B cell (primary cell): ENCODE measurements at regions not wholly inside any gene's neighbourhood (a gene's known extent, or its start where the extent isn't known, plus 50 kb on each side); places are given as distances from the start of the nearest gene placed in this dataset.

Source experiments
- ATAC-seq: fragments of 200-7000 bp; cut with Tn5 transposase; one replicate; pipeline ENCODE4 v1.10.0; 2021; ENCODE audit warnings: low read depth, mild to moderate bottlenecking, moderate number of reproducible peaks, moderate library complexity
- CTCF ChIA-PET: fragments of 350-600 bp; sonication (Branson Sonifier 250); formaldehyde crosslinking; loops from one replicate; lab custom pipeline; 2021; ENCODE audit warnings: antibody characterized with exemption, inconsistent platforms; lab: Charles Lee
- POLR2A ChIA-PET: fragments of 350-600 bp; sonication (Branson Sonifier 250); formaldehyde crosslinking; loops from one replicate; lab custom pipeline; 2021; ENCODE audit warnings: antibody characterized with exemption; lab: Charles Lee
- DNase-seq: peaks from one replicate; pipeline ENCODE4 v3.0.0; 2013
- H2AFZ ChIP-seq: 2 replicates; pipeline ENCODE4 v1.6.1; 2012; ENCODE audit warnings: mild to moderate bottlenecking, low read depth, low read length; ENCODE audit not compliant: insufficient read depth, poor library complexity, severe bottlenecking
- H3K27ac ChIP-seq, 2 donors: 1 replicate in 1 of 2; 2 replicates in 1 of 2; pipeline ENCODE4 v1.5.1; 2012 to 2013; ENCODE audit warnings: low read length in 2 of 2, mild to moderate bottlenecking in 2 of 2, moderate library complexity in 1 of 2
- H3K27me3 ChIP-seq, 4 experiments: fragments of 200-600 bp in 1 of 4; sonication (generic) in 1 of 4; replicated peaks in 1 of 4; 1 replicate in 2 of 4; 2 replicates in 2 of 4; pipeline versions ENCODE4 v1.6.1 to v1.7.0; 2013 to 2016; ENCODE audit warnings: low read length in 3 of 4, mild to moderate bottlenecking in 2 of 4, mixed read lengths in 1 of 4, moderate library complexity in 1 of 4; ENCODE audit not compliant: insufficient read depth in 4 of 4, control insufficient read depth in 3 of 4; ENCODE audit errors: control extremely low read depth in 1 of 4
- H3K36me3 ChIP-seq, 2 experiments: replicated peaks in 1 of 2; 1 replicate in 1 of 2; 2 replicates in 1 of 2; pipeline versions ENCODE4 v1.6.1 to v1.7.1; 2013; ENCODE audit warnings: low read length in 1 of 2; ENCODE audit not compliant: insufficient read depth in 2 of 2, control insufficient read depth in 1 of 2; ENCODE audit errors: control extremely low read depth in 1 of 2, extremely low read depth in 1 of 2
- H3K4me1 ChIP-seq, 2 donors: fragments of 200-600 bp in 1 of 2; sonication (generic) in 1 of 2; 1 replicate in 1 of 2; 2 replicates in 1 of 2; pipeline versions ENCODE4 v1.5.1 to v1.6.1; 2013 to 2017; ENCODE audit warnings: low read length in 2 of 2; ENCODE audit not compliant: control insufficient read depth in 2 of 2, insufficient read depth in 2 of 2
- H3K4me2 ChIP-seq: replicated peaks from 2 replicates; pipeline ENCODE3; 2012; ENCODE audit warnings: mild to moderate bottlenecking, low read depth, low read length; ENCODE audit not compliant: poor library complexity, severe bottlenecking
- H3K4me3 ChIP-seq, 5 experiments: fragments of 200-600 bp in 1 of 5; sonication (generic) in 1 of 5; 1 replicate in 3 of 5; 2 replicates in 2 of 5; pipeline versions ENCODE4 v1.5.1 to v1.7.0; 2011 to 2016; ENCODE audit warnings: low read length in 4 of 5, mild to moderate bottlenecking in 4 of 5, low read depth in 2 of 5, control low read depth in 1 of 5, moderate library complexity in 1 of 5; ENCODE audit not compliant: insufficient read depth in 1 of 5; ENCODE audit errors: control extremely low read depth in 1 of 5, extremely low read depth in 1 of 5
- H3K79me2 ChIP-seq: fragments of 200-600 bp; sonication (generic); one replicate; pipeline ENCODE4 v1.6.0; 2016; ENCODE audit warnings: low read length; ENCODE audit not compliant: control insufficient read depth, insufficient read depth
- H3K9ac ChIP-seq: fragments of 200-600 bp; sonication (generic); 2 replicates; pipeline ENCODE4 v1.6.1; 2017; ENCODE audit warnings: mild to moderate bottlenecking, low read length, moderate library complexity
- H3K9me3 ChIP-seq, 3 donors: one replicate each; pipeline versions ENCODE4 v1.6.1 to v1.7.1; 2013; ENCODE audit warnings: low read length in 2 of 3; ENCODE audit not compliant: control insufficient read depth in 2 of 3, insufficient read depth in 1 of 3; ENCODE audit errors: control extremely low read depth in 1 of 3
- H4K20me1 ChIP-seq: 2 replicates; pipeline ENCODE4 v1.6.0; 2012; ENCODE audit warnings: mild to moderate bottlenecking, low read length; ENCODE audit not compliant: insufficient read depth, control insufficient read depth, poor library complexity, severe bottlenecking
- H3K27ac Mint-ChIP-seq: one replicate; pipeline ENCODE4 v1.8.0; 2021; ENCODE audit warnings: mixed read lengths
- H3K27me3 Mint-ChIP-seq: one replicate; pipeline ENCODE4 v1.8.0; 2021; ENCODE audit warnings: mixed read lengths
- H3K4me1 Mint-ChIP-seq: one replicate; pipeline ENCODE4 v1.8.0; 2021; ENCODE audit warnings: mixed read lengths
- H3K4me3 Mint-ChIP-seq: one replicate; pipeline ENCODE4 v1.8.0; 2021; ENCODE audit warnings: mixed read lengths
- H3K9me3 Mint-ChIP-seq: one replicate; pipeline ENCODE4 v1.8.0; 2022; ENCODE audit warnings: mixed read lengths; ENCODE audit not compliant: insufficient read depth
- EZH2 ChIP-seq: IDR thresholded peaks from 2 replicates; pipeline ENCODE4 v1.6.1; 2012; ENCODE audit warnings: borderline replicate concordance, low read depth, mild to moderate bottlenecking, moderate library complexity, low read length; ENCODE audit not compliant: insufficient read depth, poor library complexity, severe bottlenecking
- WGBS: methylation state at CpG from one replicate; pipeline ENCODE4 v1.1.5; 2013; ENCODE audit warnings: missing lambda C conversion rate; ENCODE audit not compliant: insufficient coverage; 5-methylcytosine and 5-hydroxymethylcytosine counted together
- intact Hi-C: fragments of 100-400 bp; cut with micrococcal nuclease; formaldehyde crosslinking; loops from one replicate; pipeline ENCODE4 v1.10.0; 2022
- TF ChIP-seq, protein P1 (sequence below): fragments of 200-600 bp; IDR thresholded peaks from one replicate; pipeline ENCODE4 v1.8.0; 2022; ENCODE audit warnings: antibody characterized with exemption, mild to moderate bottlenecking

DNA sequence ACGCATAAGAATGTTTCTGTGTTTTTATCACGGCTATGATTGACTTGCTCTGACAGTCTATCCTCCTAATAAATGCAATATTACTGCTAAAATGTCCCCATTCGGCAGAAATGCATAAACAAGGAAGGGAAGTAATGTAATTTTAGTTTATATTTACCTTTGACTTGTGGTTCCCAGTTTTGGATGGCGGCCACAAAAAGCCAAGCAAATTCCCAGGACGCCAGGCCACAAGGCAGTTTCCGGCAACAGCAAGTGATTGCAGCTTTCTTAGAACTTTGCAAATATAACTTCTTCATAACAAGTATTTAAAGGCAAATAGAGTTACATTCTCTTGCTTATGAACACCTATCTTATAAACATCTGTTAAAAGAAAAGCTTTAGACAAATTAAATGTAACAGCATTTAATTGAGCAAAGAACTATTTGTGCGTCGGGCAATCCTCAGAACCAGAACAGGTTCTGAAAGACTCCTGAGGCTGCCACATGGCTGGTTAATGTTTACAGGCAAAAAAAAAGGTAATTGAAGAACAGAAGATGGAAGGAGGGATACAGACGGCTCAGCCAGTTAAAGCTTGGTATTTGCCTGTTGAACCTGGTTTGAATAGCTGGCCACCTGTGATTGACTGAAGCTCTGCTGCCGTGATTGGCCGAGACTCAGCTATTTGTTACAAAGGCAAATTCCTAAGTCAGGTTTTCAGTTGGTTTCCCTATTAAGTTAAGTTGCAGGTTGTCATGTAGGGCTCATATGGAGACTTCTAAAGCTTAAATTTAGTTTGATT, 80.8 kb downstream of the C21orf91 start:
- no peaks in the 10 kb centered on the region for H3K4me1 Mint-ChIP-seq
- Histone ChIP-seq H3K79me2 (no peaks in the 10 kb centered on the region), H3K9me3 (no peaks in the 10 kb centered on the region), H3K36me3 (no peaks in the 10 kb centered on the region), H3K4me3 (no peak overlapping the region), H3K27ac (no peak overlapping the region), H3K4me1 (no peaks in the 10 kb centered on the region), H3K9ac (no peak overlapping the region), H3K27me3 (no peaks in the 10 kb centered on the region), H4K20me1 (no peaks in the 10 kb centered on the region), H3K4me2 (no peak overlapping the region), H2AFZ (no peak overlapping the region)
- TF ChIP-seq, protein P1, sequence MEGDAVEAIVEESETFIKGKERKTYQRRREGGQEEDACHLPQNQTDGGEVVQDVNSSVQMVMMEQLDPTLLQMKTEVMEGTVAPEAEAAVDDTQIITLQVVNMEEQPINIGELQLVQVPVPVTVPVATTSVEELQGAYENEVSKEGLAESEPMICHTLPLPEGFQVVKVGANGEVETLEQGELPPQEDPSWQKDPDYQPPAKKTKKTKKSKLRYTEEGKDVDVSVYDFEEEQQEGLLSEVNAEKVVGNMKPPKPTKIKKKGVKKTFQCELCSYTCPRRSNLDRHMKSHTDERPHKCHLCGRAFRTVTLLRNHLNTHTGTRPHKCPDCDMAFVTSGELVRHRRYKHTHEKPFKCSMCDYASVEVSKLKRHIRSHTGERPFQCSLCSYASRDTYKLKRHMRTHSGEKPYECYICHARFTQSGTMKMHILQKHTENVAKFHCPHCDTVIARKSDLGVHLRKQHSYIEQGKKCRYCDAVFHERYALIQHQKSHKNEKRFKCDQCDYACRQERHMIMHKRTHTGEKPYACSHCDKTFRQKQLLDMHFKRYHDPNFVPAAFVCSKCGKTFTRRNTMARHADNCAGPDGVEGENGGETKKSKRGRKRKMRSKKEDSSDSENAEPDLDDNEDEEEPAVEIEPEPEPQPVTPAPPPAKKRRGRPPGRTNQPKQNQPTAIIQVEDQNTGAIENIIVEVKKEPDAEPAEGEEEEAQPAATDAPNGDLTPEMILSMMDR = no peak
- TF ChIP-seq EZH2 = no peak
- H3K27me3 Mint-ChIP-seq = no peaks in the 10 kb centered on the region
- DNase-seq = no peak
- no peak overlapping the region for H3K27ac Mint-ChIP-seq
- ATAC-seq = no peak
- 95% methylated on average over 6 of the region's 11 CpGs for WGBS
- H3K4me3 Mint-ChIP-seq = no peak overlapping the region
- POLR2A ChIA-PET = no interaction called here
- intact Hi-C loops = no loop called here
- H3K9me3 Mint-ChIP-seq = no peaks in the 10 kb centered on the region
- CTCF ChIA-PET = no interaction called here

DNA sequence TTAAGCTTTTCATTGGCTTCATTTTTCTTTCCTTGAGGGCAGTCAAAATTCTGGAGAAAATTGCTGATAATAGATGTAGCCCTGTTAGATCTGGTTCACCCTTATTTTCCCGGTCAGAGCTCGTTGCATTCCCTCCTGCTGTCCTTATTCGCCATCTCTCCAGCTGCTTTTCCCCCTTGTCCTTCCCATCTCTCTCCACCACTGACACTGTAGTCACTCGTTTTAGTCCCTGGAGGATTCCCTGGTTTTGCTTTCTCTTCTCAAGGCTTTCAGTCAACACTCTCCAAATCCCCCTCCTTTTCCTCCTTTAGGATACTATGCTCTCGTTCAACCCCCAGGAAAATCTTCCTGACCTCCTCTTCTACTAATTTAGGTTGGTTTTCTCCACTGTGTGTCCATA, 83.1 kb downstream of the C21orf91 start:
- no peak overlapping the region for H3K27ac Mint-ChIP-seq
- no peak overlapping the region for H3K4me3 ChIP-seq
- no peaks in the 10 kb centered on the region for H3K27me3 Mint-ChIP-seq
- no peak overlapping the region for H2AFZ ChIP-seq
- H3K27ac ChIP-seq = no peak overlapping the region
- H3K9ac ChIP-seq = no peak overlapping the region
- H3K27me3 ChIP-seq = no peaks in the 10 kb centered on the region
- DNase-seq (no peak), ATAC-seq (no peak)
- ChIA-PET CTCF (no interaction called here), POLR2A (no interaction called here)
- no peaks in the 10 kb centered on the region for H3K4me1 ChIP-seq
- WGBS = 87% methylated on average over 5 of the region's 5 CpGs
- H3K9me3 ChIP-seq = no peaks in the 10 kb centered on the region
- TF ChIP-seq, protein P1 = no peak
- no peak for TF ChIP-seq EZH2
- H3K4me1 Mint-ChIP-seq = no peaks in the 10 kb centered on the region
- H3K9me3 Mint-ChIP-seq = no peaks in the 10 kb centered on the region
- H3K4me3 Mint-ChIP-seq = no peak overlapping the region
- intact Hi-C loops = no loop called here
- no peaks in the 10 kb centered on the region for H4K20me1 ChIP-seq
- H3K4me2 ChIP-seq = no peak overlapping the region
- no peaks in the 10 kb centered on the region for H3K79me2 ChIP-seq
- no peaks in the 10 kb centered on the region for H3K36me3 ChIP-seq
